ENCODE measurements at regions not wholly inside any gene's neighbourhood (a gene's known extent, or its start where the extent isn't known, plus 50 kb on each side); places are given as distances from the start of the nearest gene placed in this dataset.
"Not testable (repeated sequence)": the region's sequence is repeated elsewhere in the genome, so short reads cannot be mapped to it uniquely, and the experiment has no call there.

DNA sequence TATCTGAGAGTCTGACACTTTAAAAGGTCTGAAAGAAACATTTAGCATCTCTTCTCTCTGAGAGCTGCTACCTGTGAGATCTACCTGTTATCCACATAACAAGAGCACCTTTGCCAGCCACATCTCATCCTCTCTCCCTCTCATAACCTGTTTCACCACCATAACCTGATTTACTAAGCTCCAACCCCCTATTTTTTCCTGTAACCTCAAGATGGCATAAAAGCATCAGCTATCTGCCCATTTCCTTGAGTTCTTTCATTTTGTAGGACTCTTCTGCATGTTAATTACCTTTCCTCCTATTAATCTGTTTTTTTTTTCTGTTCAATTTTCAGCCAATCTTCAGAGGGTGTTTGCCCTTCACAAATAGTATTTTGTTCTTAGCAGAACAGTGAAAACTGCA is 136.5 kb upstream of the KCNK1 start:
- no peak for DNase-seq

DNA sequence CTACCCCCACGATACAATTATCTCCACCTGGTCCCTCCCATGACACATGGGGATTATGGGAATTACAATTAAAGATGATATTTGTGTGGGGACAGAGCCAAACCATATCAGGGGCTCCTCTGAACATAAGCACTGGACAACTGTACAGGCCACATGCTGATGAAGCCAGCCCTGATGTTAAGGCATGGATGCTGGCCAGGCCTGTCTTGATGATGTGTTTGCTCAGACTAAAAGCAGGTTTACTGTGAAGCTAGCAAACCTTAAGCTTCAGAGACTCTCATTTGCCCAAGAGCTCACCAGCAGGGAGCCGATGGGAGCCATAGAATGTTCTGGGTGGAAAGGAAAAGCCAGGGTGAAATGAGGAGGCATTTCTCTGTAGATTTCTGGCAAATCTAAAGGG is 135.3 kb upstream of the KCNK1 start:
- DNase-seq: no peak

DNA sequence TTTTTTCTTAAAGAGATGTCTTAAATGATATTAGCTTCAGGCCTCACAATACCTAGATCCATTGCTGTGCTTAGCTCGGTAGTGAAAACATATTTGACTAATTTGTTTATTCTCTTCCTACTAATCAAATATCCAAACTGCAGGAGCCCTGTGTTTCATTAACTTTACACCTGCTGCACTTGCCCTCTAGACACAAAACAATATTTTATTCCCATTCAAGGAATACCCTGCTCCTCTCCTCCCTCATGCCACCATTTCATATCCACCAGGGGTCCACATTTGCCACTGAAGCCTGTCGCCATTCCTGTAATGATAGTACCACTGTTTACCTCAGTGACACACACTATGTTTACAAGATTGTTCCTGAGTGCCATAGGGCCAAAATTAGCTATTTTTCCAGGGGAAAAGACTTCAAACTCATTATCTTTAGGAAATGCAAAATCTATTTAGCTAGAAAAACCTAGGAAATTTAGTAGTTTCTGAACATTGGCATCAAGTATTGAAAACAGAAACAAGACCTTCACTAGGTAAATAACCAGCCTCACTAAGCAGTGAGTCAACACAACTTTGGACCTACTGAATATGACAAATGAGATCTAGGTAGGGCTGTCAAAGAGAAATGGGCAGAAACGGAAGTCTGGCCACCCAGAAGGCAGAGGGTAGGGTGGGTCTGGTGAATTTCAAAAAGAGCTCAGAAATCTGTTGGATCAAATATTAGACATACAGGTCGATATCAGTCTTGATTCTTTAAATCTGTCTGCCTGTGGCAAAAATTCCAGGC is 134.6 kb upstream of the KCNK1 start:
- DNase-seq: no peak

DNA sequence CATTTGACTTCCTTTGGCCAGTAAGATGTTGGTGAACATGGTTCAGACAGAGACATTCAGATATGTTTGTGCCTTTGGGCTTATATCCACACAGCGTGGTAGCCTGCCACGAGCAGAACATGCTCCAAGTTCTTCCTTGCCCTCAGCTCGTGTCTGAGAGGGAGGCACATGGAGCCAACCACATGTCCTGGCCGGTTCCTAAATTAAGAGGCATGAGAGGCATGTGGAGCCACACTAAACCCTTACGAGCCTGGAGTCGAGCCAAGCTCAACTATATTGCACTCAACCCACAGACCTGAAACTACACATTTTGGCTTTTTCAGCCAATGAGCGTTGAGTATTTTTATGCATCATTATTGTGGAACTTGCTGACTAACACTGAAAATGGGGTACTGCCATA is 133.7 kb upstream of the KCNK1 start:
- peak; percentile 5 for DNase-seq

DNA sequence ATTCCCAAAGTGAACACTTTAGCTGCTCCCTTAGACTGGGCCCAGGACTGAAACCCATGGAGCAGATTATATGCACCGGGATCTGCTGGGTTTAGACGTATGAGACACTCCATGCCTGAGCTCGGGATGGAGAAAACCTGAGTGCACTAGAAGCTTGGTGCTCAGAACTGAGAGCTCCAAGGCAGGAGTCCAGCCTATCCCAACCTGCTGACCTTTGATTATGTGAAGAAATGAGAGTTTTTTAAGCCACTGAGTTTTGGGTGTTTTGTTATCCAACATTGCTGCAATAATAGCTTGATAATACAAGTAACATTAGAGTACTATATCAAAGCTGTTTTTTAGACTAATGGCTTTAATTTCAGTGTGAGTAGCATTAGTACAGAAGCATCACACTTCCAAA is 131.5 kb upstream of the KCNK1 start:
- DNase-seq: no peak

DNA sequence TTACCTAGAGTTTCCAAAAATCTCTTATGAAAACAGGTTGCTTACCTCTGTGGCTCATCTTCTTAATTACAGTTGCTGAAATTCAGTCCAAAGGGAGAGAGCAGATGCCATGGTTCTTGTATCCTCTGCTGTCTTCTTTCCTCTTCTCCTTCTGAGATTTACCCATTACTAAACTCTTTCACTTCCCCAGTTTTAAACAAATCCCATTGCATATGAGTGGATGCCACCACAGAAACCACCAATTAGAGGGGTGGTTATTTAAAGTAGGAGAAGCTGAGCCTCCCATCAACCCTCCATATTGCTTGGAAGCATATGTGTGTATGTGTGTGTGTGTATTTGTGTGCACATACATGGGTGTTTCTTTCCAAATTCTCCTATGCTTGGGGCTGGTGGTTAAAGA is 128.5 kb upstream of the KCNK1 start:
- DNase-seq: no peak

DNA sequence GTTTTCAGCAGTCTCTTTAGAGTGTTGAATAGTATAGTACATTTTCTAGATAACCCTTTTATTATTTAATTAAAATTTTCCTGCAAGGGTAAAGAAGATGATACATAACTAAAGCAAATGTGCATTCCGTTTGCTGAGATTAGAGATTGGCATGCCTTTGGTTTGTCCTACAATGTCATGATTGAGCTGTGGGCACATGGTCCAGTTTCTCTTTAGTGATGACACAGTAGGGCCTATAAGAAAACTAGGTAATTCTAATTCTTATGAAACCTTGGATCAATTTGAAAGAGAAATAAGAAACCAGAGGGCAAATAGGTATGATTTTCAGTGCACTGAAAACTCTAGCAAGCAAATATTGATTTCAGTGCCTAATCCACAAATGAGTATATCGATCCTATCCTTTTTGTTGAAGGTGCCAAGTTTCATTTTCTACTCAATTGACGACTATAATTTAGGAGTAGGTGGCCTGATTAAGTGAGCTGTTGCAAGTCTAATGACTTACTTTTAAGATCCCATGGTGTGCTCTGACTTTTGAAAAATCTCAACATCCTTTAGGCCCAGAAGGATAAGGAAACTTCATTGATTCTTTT is 128.0 kb upstream of the KCNK1 start:
- DNase-seq: no peak

DNA sequence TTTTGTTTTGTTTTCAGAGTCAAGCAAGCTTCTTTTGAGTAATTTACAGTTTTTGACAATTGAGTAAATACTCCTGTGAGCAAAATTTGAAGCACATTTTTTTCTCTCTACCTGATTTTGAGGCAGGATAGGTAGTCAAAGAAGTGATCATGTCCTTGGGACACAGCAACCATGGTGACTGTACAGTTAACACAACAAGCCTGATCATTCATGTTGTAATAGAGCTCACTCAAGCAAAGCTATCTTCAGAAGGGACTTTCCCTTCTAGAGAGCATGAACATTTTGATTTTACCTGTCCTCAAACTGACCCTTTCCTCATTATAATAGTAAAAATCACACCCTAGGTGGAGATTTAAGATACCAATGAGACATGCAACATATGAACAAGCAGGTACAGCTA is 126.5 kb upstream of the KCNK1 start:
- no peak for DNase-seq

DNA sequence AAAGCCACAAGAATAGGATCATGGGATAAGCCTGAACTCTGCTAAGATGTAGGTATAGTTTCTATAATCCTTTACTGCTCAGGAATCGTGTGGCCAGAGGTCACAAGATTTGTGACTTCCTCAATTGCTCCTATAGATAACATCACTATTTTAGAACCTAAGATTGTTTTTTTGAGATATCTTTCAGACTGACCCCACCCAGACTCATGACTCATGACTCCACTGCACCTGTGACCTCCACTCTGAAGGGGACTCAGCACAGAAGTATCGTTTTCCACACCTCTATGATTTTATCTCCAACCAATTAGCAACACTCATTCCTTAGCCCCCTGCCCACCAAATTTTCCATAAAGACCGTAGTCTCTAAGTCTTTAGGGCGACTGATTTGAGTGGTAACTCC is 124.5 kb upstream of the KCNK1 start:
- no peak for DNase-seq

DNA sequence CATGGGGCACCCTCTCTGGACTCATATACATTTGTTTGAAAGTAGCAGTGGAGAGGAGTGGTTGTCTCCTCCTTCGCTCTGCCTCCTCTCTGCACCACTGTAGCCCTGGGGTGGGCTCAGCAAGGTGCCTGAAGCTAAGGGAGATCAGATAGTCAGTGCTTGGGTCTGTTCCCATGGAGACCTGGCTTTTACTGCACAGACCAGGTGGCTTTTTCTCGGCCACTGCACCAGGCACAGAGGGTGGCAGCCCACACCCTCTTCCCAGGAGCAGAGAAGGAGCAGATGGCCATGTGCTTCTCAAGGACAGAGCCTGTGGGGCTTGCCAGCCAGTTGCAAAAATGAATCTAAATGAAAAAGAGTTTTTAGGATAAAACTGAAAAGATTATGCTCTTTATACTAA is 123.4 kb upstream of the KCNK1 start:
- no peak for DNase-seq

DNA sequence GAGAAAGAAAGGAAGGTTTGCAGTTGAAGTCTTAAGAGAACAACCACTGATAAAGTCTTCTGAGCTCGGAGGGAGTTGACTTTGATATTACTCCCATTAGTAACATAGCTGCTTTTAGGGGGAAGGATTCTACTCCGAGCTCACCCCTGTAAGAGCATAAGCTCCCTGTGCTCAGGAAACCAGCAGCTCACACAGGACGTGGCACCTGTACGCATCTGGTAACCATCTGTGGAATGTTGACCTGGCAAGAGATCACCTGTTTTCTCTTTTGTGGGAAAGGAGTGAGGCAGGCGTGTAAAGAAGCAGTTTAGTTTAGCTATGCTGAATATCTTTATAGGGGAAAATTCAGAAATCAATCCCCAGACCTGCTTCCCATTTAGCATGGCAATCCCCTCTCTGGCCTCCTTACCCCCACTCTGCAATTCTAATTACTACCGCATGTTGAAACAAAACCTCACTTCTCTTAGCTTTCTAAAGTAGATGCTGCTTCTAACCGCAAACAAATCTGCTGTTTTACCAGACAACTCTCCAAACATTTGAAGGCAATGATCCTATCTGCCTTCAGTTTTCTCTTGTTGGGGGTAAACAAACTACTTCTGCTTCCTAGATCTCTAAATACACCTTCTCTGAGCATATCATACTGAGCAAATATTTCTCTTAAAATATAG is 121.8 kb upstream of the KCNK1 start:
- no peak for DNase-seq

DNA sequence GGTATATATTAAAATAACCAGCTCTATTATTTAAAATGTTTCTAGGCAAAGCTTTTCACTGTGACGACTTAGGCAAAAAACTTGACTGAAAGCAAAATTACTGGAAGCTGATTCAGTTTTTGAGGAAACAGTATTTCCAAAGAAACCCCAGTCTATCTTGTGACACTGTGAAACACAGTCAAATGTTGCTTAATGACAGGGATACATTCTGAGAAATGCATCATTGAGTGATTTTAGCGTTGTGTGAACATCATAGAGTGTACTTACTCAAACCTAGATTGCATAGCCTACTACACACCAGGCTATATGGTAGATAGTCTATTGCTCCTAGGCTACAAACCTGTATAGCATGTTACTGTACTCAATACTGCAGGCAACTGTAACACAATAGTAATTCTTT is 116.9 kb upstream of the KCNK1 start:
- DNase-seq: peak; percentile 15

DNA sequence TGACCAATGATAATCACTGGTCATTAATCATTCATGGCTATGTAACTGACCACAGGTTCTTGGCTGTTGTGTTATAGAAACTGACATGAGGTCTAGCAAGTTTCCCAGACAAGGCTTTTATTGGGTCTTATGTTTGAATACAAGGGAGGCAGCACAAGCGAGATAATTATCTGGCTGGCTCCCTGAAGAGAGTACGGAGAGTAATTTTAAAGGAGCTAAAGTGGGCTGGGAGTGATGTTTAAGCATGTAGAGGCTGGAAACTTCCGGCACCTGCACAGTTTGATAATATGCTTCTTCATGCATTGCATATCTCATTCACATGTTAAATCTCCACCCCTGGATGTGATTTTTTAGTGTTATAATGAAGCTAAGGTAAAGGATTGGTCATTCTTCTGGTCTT is 116.2 kb upstream of the KCNK1 start:
- no peak for DNase-seq

DNA sequence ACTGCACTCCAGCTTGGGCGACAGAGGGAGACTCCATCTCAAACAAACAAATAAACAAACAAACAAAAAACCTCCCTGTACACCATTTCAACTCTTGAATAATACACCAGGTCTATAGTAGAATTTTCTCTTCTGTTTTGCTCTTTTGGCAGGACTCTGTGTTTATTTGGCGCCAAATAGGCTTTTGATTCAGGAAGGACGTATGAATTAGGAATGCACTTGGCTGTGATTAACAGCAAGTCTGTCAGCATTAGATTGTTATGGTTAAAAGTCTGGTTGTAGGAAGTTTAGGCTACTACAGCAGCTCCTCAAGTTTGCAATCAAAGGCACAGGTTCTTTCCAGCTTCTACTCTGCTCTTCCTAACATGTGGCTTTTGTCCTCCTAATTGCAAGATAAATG is 113.8 kb upstream of the KCNK1 start:
- DNase-seq: no peak

DNA sequence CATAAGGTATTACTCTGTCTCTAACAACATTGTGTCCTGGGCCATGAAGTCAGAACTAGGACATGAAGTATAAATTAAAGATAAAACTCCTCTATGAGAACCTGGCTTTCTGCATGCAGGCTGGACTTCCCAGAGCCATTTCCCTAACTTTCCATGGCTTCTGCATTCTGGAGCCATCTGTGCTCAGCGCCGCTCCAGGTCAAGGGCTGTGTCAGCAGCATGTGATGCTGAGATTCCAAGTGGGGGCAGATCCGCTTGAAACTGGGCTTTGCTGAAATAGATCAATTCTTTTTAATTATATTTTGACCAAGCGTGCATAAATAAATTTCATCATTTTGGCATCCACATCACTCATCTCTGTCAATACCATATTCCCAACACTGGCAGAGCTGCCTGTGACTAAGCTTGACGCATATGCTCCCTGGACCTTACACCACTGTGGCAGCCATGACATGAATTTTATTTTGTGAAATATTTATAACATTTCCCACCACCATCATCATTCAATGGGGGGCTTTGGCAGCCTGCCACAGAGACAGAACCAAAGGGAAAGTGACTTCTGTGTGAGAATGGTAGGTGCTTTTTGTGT is 110.4 kb upstream of the KCNK1 start:
- no peak for DNase-seq

DNA sequence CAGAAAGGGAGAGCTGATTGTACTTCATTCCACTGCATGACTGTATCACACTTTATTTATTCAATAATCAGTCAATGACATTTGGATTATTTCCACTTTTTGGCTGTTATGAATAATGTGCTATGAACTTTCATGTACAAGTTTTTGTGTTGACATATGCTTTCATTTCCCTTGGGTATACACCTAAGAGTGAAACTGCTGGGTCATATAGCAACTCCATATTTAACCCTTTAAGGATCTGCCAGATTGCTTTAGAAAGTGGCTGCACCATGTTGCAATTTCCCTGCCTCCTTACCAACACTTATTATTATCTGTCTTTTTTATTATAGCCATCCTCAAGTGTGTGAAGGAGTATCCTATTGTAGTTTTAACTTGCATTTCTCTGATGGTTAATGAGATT is 108.8 kb upstream of the KCNK1 start:
- peak; percentile 39 for DNase-seq

DNA sequence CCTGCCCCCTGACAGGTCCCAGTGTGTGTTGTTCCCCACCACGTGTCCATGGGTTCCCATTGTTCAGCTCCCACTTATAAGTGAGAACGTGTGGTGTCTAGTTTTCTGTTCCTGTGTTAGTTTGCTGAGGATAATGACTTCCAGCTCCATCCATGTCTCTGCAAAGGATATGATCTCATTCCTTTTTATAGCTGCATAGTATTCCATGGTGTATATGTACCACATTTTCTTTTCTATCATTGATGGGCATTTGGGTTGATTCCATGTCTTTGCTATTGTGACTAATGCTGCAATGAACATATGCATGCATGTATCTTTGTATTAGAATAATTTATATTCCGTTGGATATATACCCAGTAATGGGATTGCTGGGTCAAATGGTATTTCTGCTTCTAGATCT is 108.0 kb upstream of the KCNK1 start:
- not testable (repeated sequence) for DNase-seq

DNA sequence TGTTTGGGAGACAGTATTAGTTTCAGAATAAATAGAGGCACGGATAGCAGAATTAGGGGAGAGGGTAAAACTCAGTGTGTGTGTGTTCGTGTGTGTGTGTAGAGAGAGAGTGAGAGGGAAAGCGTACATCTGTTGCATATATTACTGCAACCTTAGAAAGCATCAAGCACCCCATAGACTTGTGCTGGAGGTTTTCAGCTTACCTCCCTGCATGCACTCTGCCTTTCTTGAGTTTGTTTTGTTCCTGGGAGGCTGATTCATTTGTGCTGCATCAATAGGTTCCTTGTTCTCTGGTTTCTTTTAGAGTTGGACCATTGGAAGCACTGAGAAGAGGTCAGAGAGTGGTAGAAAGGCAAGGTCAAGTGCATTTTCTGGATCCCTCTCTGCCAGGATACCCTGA is 104.4 kb upstream of the KCNK1 start:
- DNase-seq: no peak

DNA sequence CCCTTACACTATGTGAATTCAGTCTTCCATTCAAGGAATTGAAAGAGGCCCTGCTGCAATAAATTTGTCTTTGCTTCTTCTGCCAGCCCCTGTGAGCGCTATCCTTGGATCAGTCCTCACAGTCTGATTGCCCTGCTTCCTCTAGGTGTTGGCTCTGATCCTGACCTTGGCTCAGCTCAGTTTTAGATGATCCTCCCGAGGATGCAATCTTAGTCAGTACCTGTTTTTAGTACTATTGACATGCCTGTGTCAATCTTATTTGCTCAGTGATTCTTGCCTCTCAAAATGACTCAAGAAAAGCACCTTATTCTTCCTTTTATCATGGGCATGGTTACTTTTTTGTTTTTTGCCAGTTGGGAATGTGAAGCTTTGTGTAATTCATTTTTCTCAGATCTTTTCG is 101.4 kb upstream of the KCNK1 start:
- DNase-seq: no peak

DNA sequence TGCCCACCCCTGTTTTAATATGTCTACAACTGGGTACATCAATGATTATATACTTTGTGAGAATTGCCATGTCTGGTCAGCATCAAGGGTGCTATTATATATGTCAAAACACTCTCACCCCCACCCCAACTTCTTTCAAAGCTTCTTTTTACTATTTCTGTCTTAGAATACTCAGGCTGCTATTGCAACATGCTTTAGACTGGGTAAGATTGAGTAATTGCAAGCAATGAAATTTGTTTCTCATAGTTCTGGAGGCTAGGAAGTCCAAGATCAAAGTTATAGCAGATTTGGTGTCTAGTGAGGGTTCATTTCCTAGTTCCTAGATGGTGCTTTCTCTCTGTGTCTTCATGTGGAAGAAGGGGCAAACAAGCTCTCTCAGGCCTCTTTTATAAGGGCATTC is 100.5 kb upstream of the KCNK1 start:
- DNase-seq: no peak

DNA sequence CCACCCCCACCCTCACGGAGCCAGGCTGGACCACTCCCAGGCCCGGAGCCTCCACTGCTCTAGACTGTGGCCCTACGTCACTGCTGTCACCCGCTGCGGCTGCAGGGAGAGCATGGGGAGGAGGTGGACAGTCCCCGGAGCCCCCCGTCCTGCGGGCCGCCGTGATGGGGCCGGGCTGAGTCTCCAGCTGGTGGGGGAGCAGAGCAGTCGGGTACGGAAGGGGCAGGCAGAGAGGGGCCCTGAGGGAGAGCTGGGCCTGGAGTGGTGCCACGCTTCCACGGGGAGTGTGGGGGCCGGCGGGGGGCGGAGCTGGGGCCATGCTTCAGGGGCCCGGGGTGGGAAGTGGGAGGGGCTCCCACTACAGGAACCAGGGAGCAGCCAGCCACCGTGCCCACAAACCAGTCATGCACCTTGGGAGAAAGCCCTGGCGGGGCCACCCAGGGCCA is 98.9 kb upstream of the KCNK1 start:
- DNase-seq: no peak

DNA sequence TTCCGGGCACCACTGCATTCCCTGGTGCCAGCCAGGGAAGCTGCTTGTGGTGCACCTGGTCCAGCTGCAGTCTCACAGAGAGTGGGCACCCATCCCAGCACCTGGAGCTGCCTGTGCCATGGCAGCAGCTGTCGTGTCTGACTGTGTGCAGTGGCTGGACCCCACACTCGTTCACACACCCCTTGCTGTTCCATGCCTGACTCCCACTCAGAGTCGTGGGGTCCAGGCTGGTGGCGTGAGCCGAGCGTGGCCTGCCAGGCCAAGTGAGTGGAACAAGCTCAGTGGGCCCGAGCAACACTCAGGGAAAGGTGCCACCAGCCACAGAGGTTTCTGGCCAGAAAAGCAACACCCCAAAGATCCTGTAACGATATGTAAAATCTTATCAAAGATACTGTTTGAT is 97.2 kb upstream of the KCNK1 start:
- no peak for DNase-seq

DNA sequence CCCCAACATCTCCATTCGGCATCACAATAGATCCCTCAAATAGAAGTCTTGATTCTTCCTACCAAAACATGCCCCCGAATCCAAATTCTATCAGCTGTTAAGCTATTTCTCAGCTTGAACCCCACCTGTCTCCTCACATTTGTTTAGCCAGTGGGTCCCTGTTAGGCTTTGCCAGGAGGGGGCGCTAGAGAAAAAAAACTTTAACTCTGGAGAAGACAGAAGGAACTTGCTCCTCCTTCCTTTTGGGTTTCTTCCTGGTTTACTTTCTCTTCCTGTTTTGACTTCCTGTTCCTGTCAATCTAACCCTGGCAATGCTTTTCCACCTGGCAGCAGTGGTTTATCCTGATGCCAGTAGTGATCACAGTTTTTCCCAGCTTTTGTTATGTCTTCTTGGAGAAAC is 95.6 kb upstream of the KCNK1 start:
- peak; percentile 58 for DNase-seq
